ENCODE measurements at regions not wholly inside any gene's neighbourhood (a gene's known extent, or its start where the extent isn't known, plus 50 kb on each side); places are given as distances from the start of the nearest gene placed in this dataset.

- DNase-seq = no peak
Observed at GRCh38 chr6:28696167-28696566, 170.5 kb downstream of the GPX5 start.

GRCh38 chr6:28696682-28697081, 171.0 kb downstream of the GPX5 start:
- no peak for DNase-seq

GRCh38 chr6:28707387-28708282, 182.0 kb downstream of the GPX5 start:
- no peak for DNase-seq

GRCh38 chr6:28709478-28710349, 184.0 kb downstream of the GPX5 start:
- DNase-seq = no peak

GRCh38 chr6:28710466-28711191, 184.9 kb downstream of the GPX5 start:
- no peak for DNase-seq

- no peak for DNase-seq
Observed at GRCh38 chr6:28711325-28711724, 185.6 kb downstream of the GPX5 start.

- no peak for DNase-seq
Observed at GRCh38 chr6:28711788-28712341, 186.2 kb downstream of the GPX5 start.

- no peak for DNase-seq
Observed at GRCh38 chr6:28712982-28713381, 187.3 kb downstream of the GPX5 start.

- DNase-seq = no peak
Observed at GRCh38 chr6:28719275-28719940, 193.7 kb downstream of the GPX5 start.

- DNase-seq = no peak
Observed at GRCh38 chr6:28720357-28721231, 194.9 kb downstream of the GPX5 start.

- no peak for DNase-seq
Observed at GRCh38 chr6:28721372-28721771, 195.7 kb downstream of the GPX5 start.

- no peak for DNase-seq
Observed at GRCh38 chr6:28724395-28724794, 198.7 kb downstream of the GPX5 start.

- no peak for DNase-seq
Observed at GRCh38 chr6:28725274-28725809, 198.4 kb downstream of the TRIM27 start.

- DNase-seq = no peak
Observed at GRCh38 chr6:28725890-28726348, 197.9 kb downstream of the TRIM27 start.

GRCh38 chr6:28726569-28727309, 197.0 kb downstream of the TRIM27 start:
- DNase-seq = no peak

GRCh38 chr6:28727559-28728211, 196.1 kb downstream of the TRIM27 start:
- no peak for DNase-seq

GRCh38 chr6:28729501-28730402, 194.0 kb downstream of the TRIM27 start:
- no peak for DNase-seq
